ENCODE measurements at regions not wholly inside any gene's neighbourhood (a gene's known extent, or its start where the extent isn't known, plus 50 kb on each side); places are given as distances from the start of the nearest gene placed in this dataset.
"Not testable (repeated sequence)": the region's sequence is repeated elsewhere in the genome, so short reads cannot be mapped to it uniquely, and the experiment has no call there.

GRCh38 chr3:101138817-101139216 is 145.6 kb upstream of the ABI3BP start:
- DNase-seq = no peak

GRCh38 chr3:101134331-101134730 is 141.1 kb upstream of the ABI3BP start:
- no peak for DNase-seq

DNA sequence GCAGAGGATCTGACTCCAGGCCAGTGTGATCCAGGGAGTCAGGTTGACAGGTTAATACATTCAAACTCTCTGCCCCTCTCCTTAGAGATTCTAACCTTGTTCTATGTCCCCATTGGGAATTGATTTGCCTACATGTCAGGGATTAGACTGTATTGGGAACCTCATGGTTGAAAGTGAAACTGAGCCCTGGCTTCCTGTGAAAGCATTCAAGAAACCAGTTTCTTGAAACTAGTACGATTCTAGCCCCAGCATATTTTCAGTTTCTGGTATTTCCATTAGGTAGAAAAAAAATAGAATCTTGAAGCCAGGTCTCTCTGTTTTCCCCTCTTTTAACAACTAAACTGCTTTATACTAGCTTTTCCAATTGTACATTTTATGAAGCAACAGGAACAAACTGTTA is 140.4 kb upstream of the ABI3BP start:
- no peak for DNase-seq

DNA sequence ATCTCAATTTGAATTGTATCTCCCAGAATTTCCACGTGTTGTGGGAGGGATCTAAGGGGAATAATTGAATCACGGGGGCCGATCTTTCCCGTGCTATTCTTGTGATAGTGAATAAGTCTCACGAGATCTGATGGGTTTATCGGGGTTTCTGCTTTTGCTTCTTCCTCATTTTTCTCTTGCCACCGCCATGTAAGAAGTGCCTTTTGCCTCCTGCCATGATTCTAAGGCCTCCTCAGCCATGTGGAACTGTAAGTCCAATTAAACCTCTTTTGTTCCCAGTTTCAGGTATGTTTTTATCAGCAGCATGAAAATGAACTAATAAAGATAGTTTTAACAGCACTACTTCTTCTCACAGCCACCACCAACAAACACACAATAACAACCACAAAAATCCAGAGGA is 140.0 kb upstream of the ABI3BP start:
- DNase-seq = not testable (repeated sequence)

DNA sequence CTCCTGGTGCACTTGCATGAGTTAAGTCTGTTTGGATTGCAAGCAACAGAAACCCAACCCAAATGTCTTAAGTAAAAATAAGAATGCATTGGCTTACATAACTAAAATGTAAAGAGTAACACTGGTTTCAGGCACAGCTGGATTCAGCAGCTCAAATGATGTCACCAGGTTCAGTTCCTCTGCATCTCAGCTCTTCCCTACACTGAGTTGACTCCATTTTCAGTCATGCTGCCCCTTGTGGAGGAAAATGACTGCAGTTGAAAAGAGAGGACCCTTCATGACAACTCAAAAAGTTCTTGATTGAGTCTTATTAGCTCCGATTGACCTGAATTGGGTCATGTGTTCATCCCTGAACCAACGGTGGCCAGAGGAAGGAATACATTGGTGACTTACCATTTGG is 138.5 kb upstream of the ABI3BP start:
- no peak for DNase-seq

GRCh38 chr3:101128786-101129185 is 135.6 kb upstream of the ABI3BP start:
- DNase-seq = no peak

- DNase-seq = no peak
Measured at GRCh38 chr3:101128001-101128400, 134.8 kb upstream of the ABI3BP start.

- DNase-seq = no peak
Measured at GRCh38 chr3:101124125-101124524, 130.9 kb upstream of the ABI3BP start.

DNA sequence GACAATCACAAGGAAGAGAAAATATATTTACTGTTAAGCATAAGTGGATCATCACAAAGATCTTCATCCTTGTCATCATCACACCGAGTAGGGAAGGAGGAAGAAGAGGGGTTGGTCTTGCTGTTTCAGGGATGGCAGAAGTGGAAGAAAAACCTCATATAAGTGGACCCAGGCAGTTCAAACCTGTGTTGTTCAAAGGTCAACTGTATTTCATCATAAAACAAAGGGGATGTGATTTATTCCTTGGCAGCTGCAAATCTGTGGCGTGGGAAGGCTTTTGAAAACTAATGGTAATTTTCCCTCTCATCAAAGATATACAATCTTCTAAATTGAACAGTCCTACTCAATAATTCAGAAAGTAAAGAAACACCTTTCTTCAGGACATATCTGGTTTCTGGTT is 129.9 kb upstream of the ABI3BP start:
- no peak for DNase-seq

- DNase-seq = no peak
Measured at GRCh38 chr3:101122681-101123080, 129.5 kb upstream of the ABI3BP start.

GRCh38 chr3:101120039-101120438 is 126.8 kb upstream of the ABI3BP start:
- DNase-seq = no peak

GRCh38 chr3:101119535-101119934 is 126.3 kb upstream of the ABI3BP start:
- no peak for DNase-seq

DNA sequence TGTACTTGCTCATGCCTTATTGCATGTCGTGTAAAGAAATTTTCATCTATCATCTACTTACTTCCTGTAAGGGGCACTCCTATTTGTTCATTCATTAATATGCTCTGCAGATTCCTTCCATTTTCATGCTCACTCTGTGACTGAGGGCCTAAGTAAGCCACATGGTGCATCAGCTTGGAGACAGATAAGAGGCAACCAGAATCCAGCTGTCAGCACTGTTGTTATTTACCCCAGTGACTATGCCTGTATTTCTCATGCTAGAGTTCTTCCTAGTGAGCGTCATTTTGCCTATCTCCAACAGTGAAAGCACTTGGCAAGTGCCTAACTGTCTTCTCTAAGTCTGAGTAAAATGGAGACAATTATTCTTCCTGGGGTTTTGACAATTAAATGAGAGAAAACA is 124.8 kb upstream of the ABI3BP start:
- no peak for DNase-seq

GRCh38 chr3:101117465-101117864 is 124.2 kb upstream of the ABI3BP start:
- DNase-seq = no peak

- not testable (repeated sequence) for DNase-seq
Measured at GRCh38 chr3:101110295-101110694, 117.1 kb upstream of the ABI3BP start.

GRCh38 chr3:101104321-101104720 is 111.1 kb upstream of the ABI3BP start:
- no peak for DNase-seq

DNA sequence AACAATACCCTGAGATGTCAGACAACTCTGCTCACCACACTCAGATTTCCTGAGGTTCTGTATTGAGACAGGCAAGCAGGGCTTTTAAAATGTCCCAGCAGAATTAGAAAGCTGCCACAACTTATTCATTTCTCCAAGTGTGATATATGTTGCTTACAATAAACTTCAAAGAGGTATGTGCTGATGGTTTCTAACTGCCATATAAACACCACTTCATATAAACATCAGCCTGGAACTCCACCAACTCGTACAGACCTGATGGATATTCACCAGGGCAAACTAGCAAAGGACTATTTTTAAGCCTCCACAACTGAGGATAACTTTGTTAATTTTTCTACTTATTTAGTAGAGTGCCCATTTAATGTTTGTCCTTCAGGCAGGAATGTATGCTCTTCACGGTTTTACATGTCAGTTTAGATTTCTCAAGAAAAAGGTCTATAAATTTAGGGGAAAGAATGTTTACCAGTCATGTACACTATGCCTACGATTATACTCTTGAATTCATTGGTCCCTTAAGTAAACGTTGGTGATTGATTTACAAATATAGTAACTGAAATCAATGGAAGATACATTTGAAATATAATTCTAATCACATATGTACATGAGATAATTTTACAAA is 109.6 kb upstream of the ABI3BP start:
- DNase-seq = no peak

GRCh38 chr3:101100361-101101009 is 107.3 kb upstream of the ABI3BP start:
- no peak for DNase-seq

GRCh38 chr3:101099791-101100190 is 106.6 kb upstream of the ABI3BP start:
- no peak for DNase-seq

GRCh38 chr3:101096444-101096843 is 103.2 kb upstream of the ABI3BP start:
- DNase-seq = no peak

- no peak for DNase-seq
Measured at GRCh38 chr3:101095693-101096430, 102.6 kb upstream of the ABI3BP start.

DNA sequence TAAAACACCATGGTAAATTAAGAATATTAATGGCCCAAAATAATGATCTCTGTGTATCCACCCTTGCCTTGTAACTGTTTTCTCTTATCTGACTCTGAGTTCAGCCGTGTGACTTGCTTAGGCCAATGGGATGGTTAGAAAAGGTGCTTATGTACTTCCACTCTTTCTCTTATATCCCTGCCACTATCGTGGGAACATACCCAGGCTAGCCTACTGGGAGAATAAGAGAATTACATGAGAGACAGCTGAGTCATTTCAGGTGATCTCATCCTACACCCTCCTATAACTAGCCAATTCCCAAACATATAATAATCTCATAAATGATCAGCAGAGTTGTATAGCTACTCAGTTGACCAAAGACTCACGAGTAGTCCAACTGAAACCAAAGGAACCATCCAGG is 98.3 kb upstream of the ABI3BP start:
- no peak for DNase-seq

GRCh38 chr3:101085752-101086151 is 92.5 kb upstream of the ABI3BP start:
- DNase-seq = no peak

DNA sequence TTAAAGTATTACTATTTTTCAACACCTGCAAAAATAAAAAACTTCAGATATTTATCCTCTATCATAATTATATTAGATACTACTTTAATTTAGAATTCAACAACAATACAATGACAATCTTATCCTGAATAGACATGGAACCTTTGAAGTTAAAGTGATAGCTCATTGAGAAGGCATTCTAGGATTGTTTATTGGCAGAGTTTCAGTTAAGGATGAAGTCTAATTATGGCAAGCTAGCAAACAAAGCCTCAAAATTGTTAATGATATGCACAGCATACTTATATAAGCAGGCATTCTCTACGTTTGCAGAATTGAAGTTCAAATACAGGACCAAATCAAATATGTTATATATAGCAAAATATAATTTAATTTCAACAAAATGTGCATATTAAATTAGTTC is 91.2 kb upstream of the ABI3BP start:
- DNase-seq = no peak

Measured in suppressor macrophage treated with lipopolysaccharide for 1 hour (primary cell).